ENCODE measurements at regions not wholly inside any gene's neighbourhood (a gene's known extent, or its start where the extent isn't known, plus 50 kb on each side); places are given as distances from the start of the nearest gene placed in this dataset.

- no peaks in the 10 kb centered on the region for H3K36me3 Mint-ChIP-seq
- no peak for TF ChIP-seq EZH2phosphoT487 (IDR thresholded peaks at IDR 0.05)
- TF ChIP-seq EZH2 (IDR thresholded peaks at IDR 0.05): no peak
- TF ChIP-seq, protein P1, sequence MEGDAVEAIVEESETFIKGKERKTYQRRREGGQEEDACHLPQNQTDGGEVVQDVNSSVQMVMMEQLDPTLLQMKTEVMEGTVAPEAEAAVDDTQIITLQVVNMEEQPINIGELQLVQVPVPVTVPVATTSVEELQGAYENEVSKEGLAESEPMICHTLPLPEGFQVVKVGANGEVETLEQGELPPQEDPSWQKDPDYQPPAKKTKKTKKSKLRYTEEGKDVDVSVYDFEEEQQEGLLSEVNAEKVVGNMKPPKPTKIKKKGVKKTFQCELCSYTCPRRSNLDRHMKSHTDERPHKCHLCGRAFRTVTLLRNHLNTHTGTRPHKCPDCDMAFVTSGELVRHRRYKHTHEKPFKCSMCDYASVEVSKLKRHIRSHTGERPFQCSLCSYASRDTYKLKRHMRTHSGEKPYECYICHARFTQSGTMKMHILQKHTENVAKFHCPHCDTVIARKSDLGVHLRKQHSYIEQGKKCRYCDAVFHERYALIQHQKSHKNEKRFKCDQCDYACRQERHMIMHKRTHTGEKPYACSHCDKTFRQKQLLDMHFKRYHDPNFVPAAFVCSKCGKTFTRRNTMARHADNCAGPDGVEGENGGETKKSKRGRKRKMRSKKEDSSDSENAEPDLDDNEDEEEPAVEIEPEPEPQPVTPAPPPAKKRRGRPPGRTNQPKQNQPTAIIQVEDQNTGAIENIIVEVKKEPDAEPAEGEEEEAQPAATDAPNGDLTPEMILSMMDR (IDR thresholded peaks at IDR 0.05): no peak
- H3K4me3 Mint-ChIP-seq: no peak overlapping the region
- Histone ChIP-seq H3K4me1 (no peaks in the 10 kb centered on the region), H3K36me3 (no peaks in the 10 kb centered on the region), H3K79me2 (ENCODE audit: low read depth) (no peaks in the 10 kb centered on the region), H4K20me1 (ENCODE audit: low read depth) (no peaks in the 10 kb centered on the region), H3K9ac (no peak overlapping the region), H3K27me3 (no peaks in the 10 kb centered on the region), H3K9me3 (ENCODE audit: low read depth) (no peaks in the 10 kb centered on the region), H3K4me3 (no peak overlapping the region), H3K27ac (no peak overlapping the region), H3F3A (ENCODE audit: low read depth) (no peaks in the 10 kb centered on the region), H3K4me2 (no peak overlapping the region), H2AFZ (replicated peaks) (no peak overlapping the region)
- no peaks in the 10 kb centered on the region for H3K4me1 Mint-ChIP-seq
- no peak for DNase-seq (ENCODE audit: low spot score)
- no peaks in the 10 kb centered on the region for H3K9me3 Mint-ChIP-seq
- H3K27ac Mint-ChIP-seq: no peak overlapping the region
- H3K27me3 Mint-ChIP-seq (ENCODE audit: insufficient read depth, low read depth): no peaks in the 10 kb centered on the region
Observed at GRCh38 chr18:44175891-44176290, 504.8 kb upstream of the SETBP1 start.

- Mint-ChIP-seq H3K36me3 (no peaks in the 10 kb centered on the region), H3K27me3 (ENCODE audit: insufficient read depth, low read depth) (no peaks in the 10 kb centered on the region), H3K4me1 (no peaks in the 10 kb centered on the region), H3K9me3 (no peaks in the 10 kb centered on the region), H3K27ac (no peak overlapping the region), H3K4me3 (no peak overlapping the region)
- no peaks in the 10 kb centered on the region for H3K36me3 ChIP-seq
- H3K27me3 ChIP-seq: no peaks in the 10 kb centered on the region
- no peaks in the 10 kb centered on the region for H3F3A ChIP-seq (ENCODE audit: low read depth)
- no peaks in the 10 kb centered on the region for H4K20me1 ChIP-seq (ENCODE audit: low read depth)
- H3K79me2 ChIP-seq (ENCODE audit: low read depth): no peaks in the 10 kb centered on the region
- H3K4me3 ChIP-seq: no peak overlapping the region
- no peak overlapping the region for H3K9ac ChIP-seq
- H3K9me3 ChIP-seq (ENCODE audit: low read depth): no peaks in the 10 kb centered on the region
- H3K4me2 ChIP-seq: no peak overlapping the region
- no peaks in the 10 kb centered on the region for H3K4me1 ChIP-seq
- TF ChIP-seq EZH2phosphoT487 (IDR thresholded peaks at IDR 0.05) (no peak), EZH2 (IDR thresholded peaks at IDR 0.05) (no peak)
- TF ChIP-seq, protein P1 (IDR thresholded peaks at IDR 0.05): no peak
- H3K27ac ChIP-seq: no peak overlapping the region
- H2AFZ ChIP-seq (replicated peaks): no peak overlapping the region
- no peak for DNase-seq (ENCODE audit: low spot score)
Observed at GRCh38 chr18:44178476-44178875, 502.2 kb upstream of the SETBP1 start.

GRCh38 chr18:44179693-44180092 lies 501.0 kb upstream of the SETBP1 start:
- no peak overlapping the region for H3K4me3 Mint-ChIP-seq
- H3K36me3 Mint-ChIP-seq: no peaks in the 10 kb centered on the region
- no peak overlapping the region for H3K4me3 ChIP-seq
- no peaks in the 10 kb centered on the region for H3K4me1 ChIP-seq
- H3F3A ChIP-seq (ENCODE audit: low read depth): no peaks in the 10 kb centered on the region
- DNase-seq (ENCODE audit: low spot score): no peak
- no peaks in the 10 kb centered on the region for H3K36me3 ChIP-seq
- no peak overlapping the region for H2AFZ ChIP-seq (replicated peaks)
- no peaks in the 10 kb centered on the region for H3K9me3 ChIP-seq (ENCODE audit: low read depth)
- no peak overlapping the region for H3K27ac ChIP-seq
- no peaks in the 10 kb centered on the region for H4K20me1 ChIP-seq (ENCODE audit: low read depth)
- no peaks in the 10 kb centered on the region for H3K9me3 Mint-ChIP-seq
- no peak overlapping the region for H3K27ac Mint-ChIP-seq
- no peaks in the 10 kb centered on the region for H3K4me1 Mint-ChIP-seq
- TF ChIP-seq EZH2 (IDR thresholded peaks at IDR 0.05) (no peak), EZH2phosphoT487 (IDR thresholded peaks at IDR 0.05) (no peak)
- TF ChIP-seq, protein P1 (IDR thresholded peaks at IDR 0.05): no peak
- no peaks in the 10 kb centered on the region for H3K27me3 Mint-ChIP-seq (ENCODE audit: insufficient read depth, low read depth)
- no peaks in the 10 kb centered on the region for H3K27me3 ChIP-seq
- no peak overlapping the region for H3K9ac ChIP-seq
- no peaks in the 10 kb centered on the region for H3K79me2 ChIP-seq (ENCODE audit: low read depth)
- H3K4me2 ChIP-seq: no peak overlapping the region

Measured in neural progenitor cell (in vitro differentiated cells).